B cell (primary cell): ENCODE measurements at regions not wholly inside any gene's neighbourhood (a gene's known extent, or its start where the extent isn't known, plus 50 kb on each side); places are given as distances from the start of the nearest gene placed in this dataset.

Experiments
- ATAC-seq: fragments of 200-7000 bp; cut with Tn5 transposase; one replicate; pipeline ENCODE4 v1.10.0; 2021; ENCODE audit warnings: low read depth, mild to moderate bottlenecking, moderate number of reproducible peaks, moderate library complexity
- CTCF ChIA-PET: fragments of 350-600 bp; sonication (Branson Sonifier 250); formaldehyde crosslinking; loops from one replicate; lab custom pipeline; 2021; ENCODE audit warnings: antibody characterized with exemption, inconsistent platforms; lab: Charles Lee
- POLR2A ChIA-PET: fragments of 350-600 bp; sonication (Branson Sonifier 250); formaldehyde crosslinking; loops from one replicate; lab custom pipeline; 2021; ENCODE audit warnings: antibody characterized with exemption; lab: Charles Lee
- DNase-seq: peaks from one replicate; pipeline ENCODE4 v3.0.0; 2013
- H2AFZ ChIP-seq: 2 replicates; pipeline ENCODE4 v1.6.1; 2012; ENCODE audit warnings: mild to moderate bottlenecking, low read depth, low read length; ENCODE audit not compliant: insufficient read depth, poor library complexity, severe bottlenecking
- H3K27ac ChIP-seq, 2 donors: 1 replicate in 1 of 2; 2 replicates in 1 of 2; pipeline ENCODE4 v1.5.1; 2012 to 2013; ENCODE audit warnings: low read length in 2 of 2, mild to moderate bottlenecking in 2 of 2, moderate library complexity in 1 of 2
- H3K27me3 ChIP-seq, 4 experiments: fragments of 200-600 bp in 1 of 4; sonication (generic) in 1 of 4; replicated peaks in 1 of 4; 1 replicate in 2 of 4; 2 replicates in 2 of 4; pipeline versions ENCODE4 v1.6.1 to v1.7.0; 2013 to 2016; ENCODE audit warnings: low read length in 3 of 4, mild to moderate bottlenecking in 2 of 4, mixed read lengths in 1 of 4, moderate library complexity in 1 of 4; ENCODE audit not compliant: insufficient read depth in 4 of 4, control insufficient read depth in 3 of 4; ENCODE audit errors: control extremely low read depth in 1 of 4
- H3K36me3 ChIP-seq, 2 experiments: replicated peaks in 1 of 2; 1 replicate in 1 of 2; 2 replicates in 1 of 2; pipeline versions ENCODE4 v1.6.1 to v1.7.1; 2013; ENCODE audit warnings: low read length in 1 of 2; ENCODE audit not compliant: insufficient read depth in 2 of 2, control insufficient read depth in 1 of 2; ENCODE audit errors: control extremely low read depth in 1 of 2, extremely low read depth in 1 of 2
- H3K4me1 ChIP-seq, 2 donors: fragments of 200-600 bp in 1 of 2; sonication (generic) in 1 of 2; 1 replicate in 1 of 2; 2 replicates in 1 of 2; pipeline versions ENCODE4 v1.5.1 to v1.6.1; 2013 to 2017; ENCODE audit warnings: low read length in 2 of 2; ENCODE audit not compliant: control insufficient read depth in 2 of 2, insufficient read depth in 2 of 2
- H3K4me2 ChIP-seq: replicated peaks from 2 replicates; pipeline ENCODE3; 2012; ENCODE audit warnings: mild to moderate bottlenecking, low read depth, low read length; ENCODE audit not compliant: poor library complexity, severe bottlenecking
- H3K4me3 ChIP-seq, 5 experiments: fragments of 200-600 bp in 1 of 5; sonication (generic) in 1 of 5; 1 replicate in 3 of 5; 2 replicates in 2 of 5; pipeline versions ENCODE4 v1.5.1 to v1.7.0; 2011 to 2016; ENCODE audit warnings: low read length in 4 of 5, mild to moderate bottlenecking in 4 of 5, low read depth in 2 of 5, control low read depth in 1 of 5, moderate library complexity in 1 of 5; ENCODE audit not compliant: insufficient read depth in 1 of 5; ENCODE audit errors: control extremely low read depth in 1 of 5, extremely low read depth in 1 of 5
- H3K79me2 ChIP-seq: fragments of 200-600 bp; sonication (generic); one replicate; pipeline ENCODE4 v1.6.0; 2016; ENCODE audit warnings: low read length; ENCODE audit not compliant: control insufficient read depth, insufficient read depth
- H3K9ac ChIP-seq: fragments of 200-600 bp; sonication (generic); 2 replicates; pipeline ENCODE4 v1.6.1; 2017; ENCODE audit warnings: mild to moderate bottlenecking, low read length, moderate library complexity
- H3K9me3 ChIP-seq, 3 donors: one replicate each; pipeline versions ENCODE4 v1.6.1 to v1.7.1; 2013; ENCODE audit warnings: low read length in 2 of 3; ENCODE audit not compliant: control insufficient read depth in 2 of 3, insufficient read depth in 1 of 3; ENCODE audit errors: control extremely low read depth in 1 of 3
- H4K20me1 ChIP-seq: 2 replicates; pipeline ENCODE4 v1.6.0; 2012; ENCODE audit warnings: mild to moderate bottlenecking, low read length; ENCODE audit not compliant: insufficient read depth, control insufficient read depth, poor library complexity, severe bottlenecking
- H3K27ac Mint-ChIP-seq: one replicate; pipeline ENCODE4 v1.8.0; 2021; ENCODE audit warnings: mixed read lengths
- H3K27me3 Mint-ChIP-seq: one replicate; pipeline ENCODE4 v1.8.0; 2021; ENCODE audit warnings: mixed read lengths
- H3K4me1 Mint-ChIP-seq: one replicate; pipeline ENCODE4 v1.8.0; 2021; ENCODE audit warnings: mixed read lengths
- H3K4me3 Mint-ChIP-seq: one replicate; pipeline ENCODE4 v1.8.0; 2021; ENCODE audit warnings: mixed read lengths
- H3K9me3 Mint-ChIP-seq: one replicate; pipeline ENCODE4 v1.8.0; 2022; ENCODE audit warnings: mixed read lengths; ENCODE audit not compliant: insufficient read depth
- CTCF ChIP-seq: fragments of 200-600 bp; IDR thresholded peaks from one replicate; pipeline ENCODE4 v1.8.0; 2022; ENCODE audit warnings: antibody characterized with exemption, mild to moderate bottlenecking
- EZH2 ChIP-seq: IDR thresholded peaks from 2 replicates; pipeline ENCODE4 v1.6.1; 2012; ENCODE audit warnings: borderline replicate concordance, low read depth, mild to moderate bottlenecking, moderate library complexity, low read length; ENCODE audit not compliant: insufficient read depth, poor library complexity, severe bottlenecking
- WGBS: methylation state at CpG from one replicate; pipeline ENCODE4 v1.1.5; 2013; ENCODE audit warnings: missing lambda C conversion rate; ENCODE audit not compliant: insufficient coverage; 5-methylcytosine and 5-hydroxymethylcytosine counted together
- intact Hi-C: fragments of 100-400 bp; cut with micrococcal nuclease; formaldehyde crosslinking; loops from one replicate; pipeline ENCODE4 v1.10.0; 2022

GRCh38 chr3:105933871-105934270 is 65.1 kb upstream of the CBLB start:
- Histone ChIP-seq H3K4me1 (no peaks in the 10 kb centered on the region), H3K79me2 (no peaks in the 10 kb centered on the region), H3K9me3 (no peaks in the 10 kb centered on the region), H3K36me3 (no peaks in the 10 kb centered on the region), H3K27ac (no peak overlapping the region), H2AFZ (no peak overlapping the region), H3K4me2 (no peak overlapping the region), H4K20me1 (no peaks in the 10 kb centered on the region), H3K27me3 (no peaks in the 10 kb centered on the region), H3K4me3 (no peak overlapping the region), H3K9ac (no peak overlapping the region)
- no peak for TF ChIP-seq EZH2
- TF ChIP-seq CTCF: no peak
- no peak for DNase-seq
- no peak for ATAC-seq
- POLR2A ChIA-PET: no interaction called here
- H3K27me3 Mint-ChIP-seq: peaks cover 4% of the 10 kb centered on the region
- no peak overlapping the region for H3K4me3 Mint-ChIP-seq
- H3K9me3 Mint-ChIP-seq: peaks cover 2% of the 10 kb centered on the region
- no peaks in the 10 kb centered on the region for H3K4me1 Mint-ChIP-seq
- H3K27ac Mint-ChIP-seq: no peak overlapping the region
- intact Hi-C loops: no loop called here
- WGBS: 100% methylated on average over 1 of the region's 4 CpGs
- CTCF ChIA-PET: no interaction called here

- no peak overlapping the region for H2AFZ ChIP-seq
- intact Hi-C loops: no loop called here
- Mint-ChIP-seq H3K27me3 (no peaks in the 10 kb centered on the region), H3K4me3 (no peak overlapping the region), H3K9me3 (peaks cover 2% of the 10 kb centered on the region), H3K4me1 (no peaks in the 10 kb centered on the region), H3K27ac (no peak overlapping the region)
- CTCF ChIA-PET: no interaction called here
- no peak overlapping the region for H3K4me2 ChIP-seq
- H3K27me3 ChIP-seq: no peaks in the 10 kb centered on the region
- TF ChIP-seq CTCF (no peak), EZH2 (no peak)
- H4K20me1 ChIP-seq: no peaks in the 10 kb centered on the region
- no peaks in the 10 kb centered on the region for H3K79me2 ChIP-seq
- no peaks in the 10 kb centered on the region for H3K36me3 ChIP-seq
- H3K9ac ChIP-seq: no peak overlapping the region
- no peak overlapping the region for H3K27ac ChIP-seq
- DNase-seq (no peak), ATAC-seq (no peak)
- no peaks in the 10 kb centered on the region for H3K9me3 ChIP-seq
- POLR2A ChIA-PET: no interaction called here
- H3K4me3 ChIP-seq: no peak overlapping the region
- no peaks in the 10 kb centered on the region for H3K4me1 ChIP-seq
- 71% methylated on average over 1 of the region's 3 CpGs for WGBS
These were observed 69.3 kb upstream of the CBLB start for GRCh38 chr3:105938101-105938500.
